Erythroblast (primary cell): ENCODE measurements at regions not wholly inside any gene's neighbourhood (a gene's known extent, or its start where the extent isn't known, plus 50 kb on each side); places are given as distances from the start of the nearest gene placed in this dataset.

Experiments used
- DNase-seq, 2 experiments: peaks; one replicate each; lab custom pipeline; 2025; lab: John Stamatoyannopoulos, UW
- GATA1 ChIP-seq: IDR thresholded peaks from 2 replicates; pipeline ENCODE4 v1.6.1; 2011; ENCODE audit warnings: low read depth, mild to moderate bottlenecking, control low read depth, low read length, moderate library complexity
- POLR2A ChIP-seq: IDR thresholded peaks from 2 replicates; pipeline ENCODE4 v1.6.1; 2011; ENCODE audit warnings: mild to moderate bottlenecking, low read length

DNA sequence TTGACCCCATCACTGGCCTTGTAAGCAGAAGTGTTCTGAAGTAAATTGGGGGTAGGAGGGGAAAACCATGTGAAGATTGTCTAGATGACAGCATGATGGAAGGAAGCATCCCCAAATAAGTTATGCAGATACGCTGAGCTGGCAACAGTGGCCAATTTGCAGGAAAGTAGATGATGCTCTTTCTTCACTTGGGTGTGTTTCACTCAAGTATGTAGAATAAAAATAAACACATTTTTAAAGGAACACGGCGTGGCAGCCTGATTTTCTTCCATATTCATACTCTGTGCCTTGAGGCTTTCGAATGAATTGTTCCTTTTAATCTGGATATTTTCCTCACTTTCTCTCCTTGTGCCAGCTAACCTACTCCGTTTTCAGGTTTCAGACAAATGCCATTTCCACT lies 295.5 kb upstream of the DPYD start:
- TF ChIP-seq POLR2A (no peak), GATA1 (no peak)
- no peak for DNase-seq

DNA sequence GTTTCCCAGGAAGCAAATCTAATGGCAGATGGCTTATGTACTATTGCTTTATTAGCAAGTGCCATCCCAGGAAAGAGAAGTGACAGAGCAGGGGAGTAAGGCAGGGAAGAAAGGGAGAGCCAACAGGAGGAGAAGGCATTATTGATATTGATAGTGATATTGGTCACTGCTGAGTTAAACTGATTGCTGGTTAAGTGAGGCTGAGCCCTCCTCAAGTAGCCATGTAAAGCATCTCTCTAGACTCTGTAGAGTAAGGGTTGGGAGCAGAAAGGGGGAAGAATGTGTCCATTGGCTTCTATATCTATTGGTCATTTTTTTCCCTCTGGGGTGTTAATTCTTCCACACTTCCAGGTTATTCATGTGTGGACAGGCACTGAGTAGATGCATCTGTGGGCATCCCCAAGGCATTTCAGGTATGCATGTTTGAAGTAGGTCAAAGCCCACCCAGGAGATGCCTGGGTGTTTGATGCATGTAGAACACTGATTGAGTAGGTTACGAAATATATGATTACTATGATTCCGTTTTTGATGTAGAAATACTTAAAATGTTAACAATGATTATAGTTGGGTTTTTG lies 290.5 kb upstream of the DPYD start:
- DNase-seq = no peak
- TF ChIP-seq POLR2A (no peak), GATA1 (no peak)

DNA sequence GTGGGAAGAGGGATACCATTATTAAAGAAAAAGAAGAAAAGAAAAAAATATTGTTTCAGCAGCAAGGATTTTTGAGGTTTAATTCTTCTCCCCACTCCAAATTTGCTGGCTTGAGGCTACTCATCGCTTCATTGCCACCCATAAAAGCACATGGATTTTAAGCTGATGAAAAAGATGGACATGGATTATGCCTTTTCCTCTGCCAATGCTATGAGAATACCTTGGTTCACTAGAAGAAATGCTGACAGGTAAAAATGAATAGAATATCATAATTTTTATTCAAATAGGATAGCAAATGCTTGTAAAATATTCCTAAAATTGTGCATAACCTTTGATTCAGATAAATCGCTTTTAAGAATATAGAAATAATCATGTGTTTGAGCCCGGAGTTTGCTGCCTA lies 289.7 kb upstream of the DPYD start:
- TF ChIP-seq GATA1 = no peak
- no peak for TF ChIP-seq POLR2A
- DNase-seq = no peak

DNA sequence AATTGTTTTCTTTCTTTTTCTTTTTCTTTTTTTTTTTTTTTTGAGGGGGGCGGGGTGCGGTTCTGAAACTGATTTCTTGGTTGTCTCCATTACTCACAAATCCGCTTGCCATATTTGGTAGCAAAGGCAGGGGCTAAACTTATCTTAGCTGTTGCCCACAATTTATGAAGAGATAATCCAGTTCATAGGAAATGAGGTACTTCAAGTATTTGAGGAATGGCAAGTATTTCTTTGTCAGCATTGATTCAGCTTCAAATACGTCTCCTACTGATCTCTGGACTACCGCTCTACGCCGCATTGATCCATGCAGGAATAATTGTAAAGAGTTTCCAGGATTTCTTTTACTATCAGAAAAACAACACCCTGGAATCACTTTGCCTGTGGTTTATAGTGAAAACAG lies 289.2 kb upstream of the DPYD start:
- TF ChIP-seq GATA1 = no peak
- no peak for TF ChIP-seq POLR2A

DNA sequence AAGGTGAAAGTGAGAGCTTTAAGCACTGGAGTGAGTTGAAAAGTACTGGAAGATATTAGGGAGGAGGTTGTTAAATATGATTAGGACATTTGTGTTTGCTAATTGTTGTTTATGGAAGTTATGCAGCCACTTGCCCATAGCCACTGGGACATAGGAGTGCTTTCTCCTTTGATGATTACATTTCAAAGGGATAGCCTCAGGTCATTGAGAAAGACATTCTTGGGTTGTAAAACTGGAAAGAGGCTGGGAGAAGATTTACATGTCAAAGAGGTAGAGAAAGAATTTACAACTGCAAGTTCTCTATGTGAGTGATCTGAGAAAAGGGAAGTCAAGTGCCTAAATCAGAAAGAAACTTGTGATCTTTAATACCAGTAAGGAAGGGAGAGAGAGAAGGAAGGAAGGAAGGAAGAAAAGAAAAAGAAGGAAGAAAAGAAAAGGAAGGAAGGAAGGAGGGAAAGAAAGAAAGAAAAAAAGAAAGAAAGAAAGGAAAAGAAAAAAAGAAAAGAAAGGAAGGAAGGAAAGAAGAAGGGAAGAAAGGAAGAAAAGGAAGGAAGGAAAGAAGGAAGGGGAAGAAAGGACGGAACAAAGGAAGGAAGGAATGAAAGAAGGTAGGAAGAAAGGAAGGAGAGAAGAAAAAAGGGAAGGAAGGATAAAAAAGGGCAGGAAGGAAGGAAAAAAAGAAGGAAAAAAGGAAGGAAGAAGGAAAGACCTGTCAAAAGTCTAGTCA lies 284.6 kb upstream of the DPYD start:
- TF ChIP-seq GATA1 (no peak), POLR2A (no peak)
- no peak for DNase-seq

More for the DNA sequence above, 289.2 kb upstream of the DPYD start:
- no peak for DNase-seq

DNA sequence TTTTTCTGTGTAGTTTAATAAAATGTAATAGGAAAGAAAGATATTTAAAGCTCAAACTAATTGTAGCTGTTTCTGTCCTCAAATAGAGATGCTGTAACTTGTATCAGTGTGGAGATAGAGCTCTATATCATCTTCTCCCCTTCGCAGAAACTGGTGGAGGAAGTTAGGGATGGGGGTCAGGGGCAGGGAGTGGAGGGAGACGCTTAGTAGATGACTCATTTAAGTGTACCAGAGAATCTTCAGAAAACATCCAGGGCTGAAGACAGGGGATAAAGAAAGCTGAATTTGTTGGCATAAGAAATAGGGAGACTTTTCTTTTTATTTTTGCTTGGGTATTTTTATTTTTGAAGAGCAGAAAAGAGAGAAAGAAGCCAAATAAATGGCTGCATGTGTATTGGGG lies 282.6 kb upstream of the DPYD start:
- no peak for TF ChIP-seq POLR2A
- TF ChIP-seq GATA1 = no peak
- no peak for DNase-seq

DNA sequence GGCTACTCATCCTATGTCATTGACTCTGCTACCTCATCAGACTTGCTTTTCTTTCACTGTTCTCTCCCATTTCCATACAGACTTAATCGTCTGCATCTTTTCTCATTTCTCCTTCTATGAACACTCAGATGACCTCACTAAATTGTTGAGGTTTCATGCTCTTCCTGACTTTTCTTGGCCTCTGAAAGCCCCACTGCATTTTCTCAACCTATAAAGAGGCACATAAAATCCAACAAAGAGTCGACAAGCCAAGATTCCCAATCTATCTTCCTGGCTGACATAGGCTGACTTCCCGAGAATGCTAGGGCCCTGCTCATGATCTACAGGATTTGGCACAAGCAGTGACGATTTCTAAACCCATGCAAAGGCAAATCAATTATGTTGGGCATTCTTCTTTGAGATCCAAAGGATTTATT lies 280.8 kb upstream of the DPYD start:
- TF ChIP-seq POLR2A (no peak), GATA1 (no peak)

DNA sequence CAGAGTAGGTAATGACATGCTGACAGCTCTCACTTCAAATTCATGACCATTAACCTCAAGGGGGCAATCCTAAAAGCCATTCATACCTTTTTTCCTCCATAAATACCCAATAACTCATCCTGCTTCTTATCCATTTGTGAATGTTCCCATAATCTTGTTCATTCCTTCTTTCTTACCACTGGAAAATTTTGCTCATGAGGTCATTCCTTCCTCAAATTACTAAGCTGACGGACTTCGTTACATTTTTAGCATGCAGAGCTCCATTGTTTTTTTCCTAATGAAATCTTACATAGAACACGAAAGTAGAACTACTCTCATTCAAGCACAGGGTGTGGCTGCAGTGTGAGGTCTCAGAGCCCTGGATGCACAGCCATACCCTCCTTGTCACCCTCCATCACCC lies 276.5 kb upstream of the DPYD start:
- TF ChIP-seq GATA1 (no peak), POLR2A (no peak)
- no peak for DNase-seq

More for the DNA sequence above, 280.8 kb upstream of the DPYD start:
- no peak for DNase-seq

DNA sequence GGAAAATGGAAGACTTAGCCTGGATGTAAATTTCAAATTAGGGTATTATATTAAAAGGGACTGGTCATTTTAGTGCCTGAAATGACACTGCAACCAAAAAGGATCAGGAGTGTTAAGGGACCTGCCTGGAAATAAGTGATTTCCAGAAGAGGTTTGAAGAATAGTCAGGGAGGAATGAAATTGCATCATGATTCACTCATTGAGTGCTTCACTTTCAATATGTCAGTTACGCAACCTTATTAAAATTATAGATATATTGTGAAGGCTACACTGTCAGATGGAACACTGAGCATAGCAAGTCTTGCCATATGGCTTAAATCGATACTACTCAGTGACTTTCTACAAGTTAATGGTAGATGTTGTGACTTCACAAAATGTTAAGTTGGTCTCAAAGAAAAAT lies 275.2 kb upstream of the DPYD start:
- TF ChIP-seq POLR2A (no peak), GATA1 (no peak)
- DNase-seq = no peak

DNA sequence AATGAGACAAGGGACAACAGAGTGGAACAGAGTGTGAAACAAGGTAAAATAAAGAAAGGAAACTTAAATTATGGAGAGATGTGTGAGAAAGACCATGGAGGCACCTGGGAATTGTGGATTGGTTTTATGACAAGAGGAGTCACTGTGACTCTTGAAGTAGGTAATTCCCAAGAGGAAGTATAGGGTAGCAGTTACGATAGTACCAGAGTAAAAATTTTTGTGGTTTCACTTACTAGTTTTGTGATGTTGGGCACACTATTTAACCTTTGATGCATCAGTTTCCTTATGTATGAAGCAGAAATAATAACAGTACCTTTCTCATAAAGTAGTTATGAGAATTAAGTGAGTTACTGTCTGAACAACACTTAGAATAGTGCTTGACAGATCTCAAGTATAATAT lies 267.9 kb upstream of the DPYD start:
- TF ChIP-seq POLR2A = no peak
- TF ChIP-seq GATA1 = no peak
- DNase-seq = no peak

DNA sequence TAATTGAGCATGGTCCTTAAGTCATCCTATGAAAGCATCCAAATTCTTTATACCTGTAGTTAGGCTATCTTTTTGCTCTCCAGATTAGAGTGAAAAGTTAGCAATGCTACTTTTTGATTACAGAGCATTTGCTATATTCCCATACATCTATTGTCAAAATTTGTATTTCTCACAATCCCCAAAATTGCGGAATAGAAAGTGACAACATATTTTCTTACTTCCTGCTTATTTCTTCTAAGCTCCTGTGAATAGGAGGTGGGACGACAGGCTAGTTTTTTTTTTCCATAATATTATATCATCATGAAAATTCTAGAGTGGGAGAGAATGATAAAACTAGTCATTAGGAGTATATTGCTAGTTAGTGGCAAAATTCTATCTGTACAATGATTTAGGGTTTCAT lies 264.0 kb upstream of the DPYD start:
- TF ChIP-seq GATA1 (no peak), POLR2A (no peak)
- DNase-seq = no peak

DNA sequence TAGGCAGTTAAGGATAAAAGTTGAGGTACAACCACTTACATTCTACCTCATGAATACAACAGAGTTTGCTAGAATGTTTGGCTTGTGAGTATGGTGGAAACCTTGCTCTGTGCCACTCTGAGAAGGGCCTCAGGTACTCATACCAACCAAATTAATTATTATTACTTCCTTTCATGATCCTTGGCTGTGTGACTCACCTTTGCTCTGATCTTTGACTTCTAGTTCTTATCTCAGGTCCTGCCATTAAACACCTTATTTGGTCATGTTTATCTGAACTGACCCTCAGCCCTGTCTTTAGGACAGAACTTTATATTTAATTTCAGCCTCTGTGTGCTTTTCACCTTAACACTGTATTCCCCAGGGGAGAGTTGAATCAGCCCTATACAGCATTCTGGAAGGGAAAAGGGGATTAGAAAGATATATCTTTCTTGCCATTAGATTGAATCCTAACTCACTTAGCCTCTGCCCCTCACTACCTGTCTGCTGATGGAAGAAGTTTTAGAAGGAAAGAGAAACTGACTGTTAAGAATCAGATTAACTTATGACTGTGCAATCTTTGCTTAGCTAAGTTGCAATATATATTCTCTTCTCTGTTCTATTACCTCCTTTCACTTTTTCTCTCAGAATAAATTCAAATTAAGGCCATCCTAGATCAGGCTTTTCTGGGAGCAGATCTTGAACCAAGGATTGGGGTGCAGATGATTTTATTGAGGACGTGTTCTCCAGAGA lies 260.4 kb upstream of the DPYD start:
- DNase-seq = no peak
- TF ChIP-seq POLR2A = no peak
- TF ChIP-seq GATA1 = no peak

DNA sequence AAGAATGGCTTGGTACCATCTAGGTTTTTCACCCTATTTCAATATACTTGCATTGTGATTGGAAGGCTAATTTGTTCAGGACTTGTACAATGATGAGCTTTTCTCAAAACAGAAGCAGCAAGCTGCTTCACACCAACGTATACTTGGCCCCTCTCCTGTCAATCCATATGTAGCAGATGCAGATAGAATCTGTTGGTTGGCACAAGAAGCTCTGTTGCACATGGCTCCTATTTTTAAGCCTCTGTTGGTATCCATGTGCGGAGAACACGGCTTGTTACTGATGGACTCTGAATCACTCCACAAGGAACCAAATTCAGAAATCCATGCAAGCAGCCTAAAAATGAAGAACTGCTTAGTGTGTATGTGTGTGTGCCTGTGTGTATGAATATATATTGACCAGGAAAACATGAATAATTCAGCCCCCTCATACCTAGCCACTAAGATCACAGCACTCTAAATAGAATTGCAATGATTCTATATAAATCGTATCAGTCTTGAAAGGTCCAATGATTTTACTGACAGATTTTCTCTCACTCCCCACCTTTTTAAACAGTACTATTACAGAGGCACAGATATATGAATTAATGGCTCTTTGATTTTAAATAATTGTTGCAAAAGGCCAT lies 258.4 kb upstream of the DPYD start:
- no peak for DNase-seq
- TF ChIP-seq GATA1 (no peak), POLR2A (no peak)

DNA sequence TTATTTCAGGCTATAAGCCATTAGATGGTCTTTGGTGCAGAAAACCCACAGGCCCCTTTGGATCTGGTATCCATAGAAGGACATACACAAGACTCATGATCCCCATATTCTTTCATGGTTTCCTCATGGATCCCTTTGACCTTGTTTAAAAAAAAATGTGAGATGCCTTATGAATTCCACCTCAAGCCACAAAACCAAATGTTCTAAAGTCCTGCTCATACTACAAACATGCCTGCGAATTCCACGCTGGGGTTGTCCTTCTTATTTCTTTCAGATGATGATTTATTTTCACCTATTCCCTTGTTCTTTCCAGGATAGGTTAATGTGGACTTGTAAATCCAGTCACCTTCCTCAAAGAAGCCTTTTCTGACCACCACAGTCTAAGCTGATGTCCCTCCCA lies 256.9 kb upstream of the DPYD start:
- TF ChIP-seq POLR2A = no peak
- TF ChIP-seq GATA1 = no peak
- no peak for DNase-seq

DNA sequence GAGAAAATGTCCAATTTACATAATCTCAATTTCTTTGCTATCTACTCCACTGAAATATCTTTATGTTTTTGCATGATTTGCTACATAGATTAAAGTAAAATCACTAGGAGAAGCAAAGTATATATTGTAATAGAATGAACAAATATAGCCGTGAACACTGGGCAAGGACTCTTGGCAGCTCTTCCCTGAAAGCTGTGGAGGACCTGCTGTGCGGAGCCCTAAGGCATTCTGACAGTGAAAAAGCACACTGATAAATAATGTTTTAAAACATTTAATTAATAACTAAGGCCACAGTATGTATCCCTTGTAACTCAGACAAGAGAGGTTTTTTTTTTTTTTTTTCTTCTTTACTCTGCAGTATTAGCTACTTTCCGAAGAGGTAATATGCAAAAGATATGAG lies 256.1 kb upstream of the DPYD start:
- DNase-seq = no peak
- no peak for TF ChIP-seq GATA1
- TF ChIP-seq POLR2A = no peak
